ENCODE measurements at regions not wholly inside any gene's neighbourhood (a gene's known extent, or its start where the extent isn't known, plus 50 kb on each side); places are given as distances from the start of the nearest gene placed in this dataset.

- H3K36me3 ChIP-seq = no peaks in the 10 kb centered on the region
- no peaks in the 10 kb centered on the region for H3K27me3 ChIP-seq
- no peaks in the 10 kb centered on the region for H3K4me1 ChIP-seq (ENCODE audit: control insufficient read depth in 1 of 2, insufficient read depth in 1 of 2, low read depth in 1 of 2, low read length in 1 of 2)
- no peak overlapping the region for H3K4me3 ChIP-seq (ENCODE audit: low read depth in 1 of 2, low read length in 1 of 2)
- no peaks in the 10 kb centered on the region for H3K9me3 ChIP-seq
- TF ChIP-seq CTCF (IDR thresholded peaks at IDR 0.05) = no peak
- no peak overlapping the region for H3K27ac ChIP-seq
Measured at GRCh38 chr14:82414853-82415539, 881.3 kb upstream of the SEL1L start.

- no peak overlapping the region for H3K27ac ChIP-seq
- H3K9me3 ChIP-seq = no peaks in the 10 kb centered on the region
- no peaks in the 10 kb centered on the region for H3K27me3 ChIP-seq
- no peaks in the 10 kb centered on the region for H3K36me3 ChIP-seq
- TF ChIP-seq CTCF (IDR thresholded peaks at IDR 0.05) = no peak
- H3K4me1 ChIP-seq (ENCODE audit: control insufficient read depth in 1 of 2, insufficient read depth in 1 of 2, low read depth in 1 of 2, low read length in 1 of 2) = no peaks in the 10 kb centered on the region
- H3K4me3 ChIP-seq (ENCODE audit: low read depth in 1 of 2, low read length in 1 of 2) = no peak overlapping the region
Measured at GRCh38 chr14:82419933-82420332, 886.3 kb upstream of the SEL1L start.

GRCh38 chr14:82420871-82421270 lies 887.2 kb upstream of the SEL1L start:
- Histone ChIP-seq H3K4me3 (ENCODE audit: low read depth in 1 of 2, low read length in 1 of 2) (no peak overlapping the region), H3K4me1 (ENCODE audit: control insufficient read depth in 1 of 2, insufficient read depth in 1 of 2, low read depth in 1 of 2, low read length in 1 of 2) (no peaks in the 10 kb centered on the region), H3K27ac (no peak overlapping the region), H3K36me3 (no peaks in the 10 kb centered on the region), H3K9me3 (no peaks in the 10 kb centered on the region), H3K27me3 (no peaks in the 10 kb centered on the region)
- TF ChIP-seq CTCF (IDR thresholded peaks at IDR 0.05) = no peak

GRCh38 chr14:82421286-82421685 lies 887.6 kb upstream of the SEL1L start:
- no peak for TF ChIP-seq CTCF (IDR thresholded peaks at IDR 0.05)
- no peaks in the 10 kb centered on the region for H3K4me1 ChIP-seq (ENCODE audit: control insufficient read depth in 1 of 2, insufficient read depth in 1 of 2, low read depth in 1 of 2, low read length in 1 of 2)
- no peak overlapping the region for H3K4me3 ChIP-seq (ENCODE audit: low read depth in 1 of 2, low read length in 1 of 2)
- no peaks in the 10 kb centered on the region for H3K27me3 ChIP-seq
- no peak overlapping the region for H3K27ac ChIP-seq
- H3K9me3 ChIP-seq = no peaks in the 10 kb centered on the region
- no peaks in the 10 kb centered on the region for H3K36me3 ChIP-seq

GRCh38 chr14:82422230-82422629 lies 888.6 kb upstream of the SEL1L start:
- no peaks in the 10 kb centered on the region for H3K27me3 ChIP-seq
- no peak for TF ChIP-seq CTCF (IDR thresholded peaks at IDR 0.05)
- H3K27ac ChIP-seq = no peak overlapping the region
- H3K9me3 ChIP-seq = no peaks in the 10 kb centered on the region
- no peaks in the 10 kb centered on the region for H3K36me3 ChIP-seq
- H3K4me3 ChIP-seq (ENCODE audit: low read depth in 1 of 2, low read length in 1 of 2) = no peak overlapping the region
- no peaks in the 10 kb centered on the region for H3K4me1 ChIP-seq (ENCODE audit: control insufficient read depth in 1 of 2, insufficient read depth in 1 of 2, low read depth in 1 of 2, low read length in 1 of 2)
